ES-I3 (cell line): ENCODE measurements at regions not wholly inside any gene's neighbourhood (a gene's known extent, or its start where the extent isn't known, plus 50 kb on each side); places are given as distances from the start of the nearest gene placed in this dataset.

ENCODE experiments used
- H3K36me3 ChIP-seq: 2 replicates; pipeline ENCODE4 v1.6.1; 2013; ENCODE audit warnings: mild to moderate bottlenecking, low read length, control low read depth, moderate library complexity; ENCODE audit not compliant: insufficient read depth
- H3K4me1 ChIP-seq: 2 replicates; pipeline ENCODE4 v1.6.1; 2013; ENCODE audit warnings: mild to moderate bottlenecking, control low read depth, low read length; ENCODE audit not compliant: insufficient read depth
- H3K9ac ChIP-seq: 2 replicates; pipeline ENCODE4 v1.6.1; 2013; ENCODE audit warnings: low read depth, mild to moderate bottlenecking, low read length, moderate library complexity
- H3K9me3 ChIP-seq: 2 replicates; pipeline ENCODE4 v1.6.1; 2013; ENCODE audit warnings: mild to moderate bottlenecking, low read length, moderate library complexity; ENCODE audit not compliant: control insufficient read depth, insufficient read depth

DNA sequence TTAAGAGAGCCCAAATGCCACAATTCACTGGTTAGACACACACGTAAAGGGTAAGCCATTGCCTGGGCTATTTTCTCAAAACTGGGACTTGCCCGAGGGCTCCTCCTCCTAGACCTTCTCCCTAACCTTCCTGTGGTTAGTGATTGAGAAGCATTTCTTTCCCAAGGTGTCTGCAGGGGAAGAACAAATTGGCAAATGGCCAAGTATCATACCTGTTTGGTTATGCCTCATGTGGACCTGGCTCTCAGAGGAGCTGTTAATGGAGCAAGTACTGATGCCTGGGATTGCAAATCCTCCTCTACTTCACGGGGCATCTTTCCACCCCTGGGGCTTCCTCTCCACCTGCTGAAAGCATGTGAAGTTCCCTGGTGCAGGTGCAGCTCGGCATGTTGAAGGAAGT lies 187.5 kb upstream of the CYRIA start:
- no peak overlapping the region for H3K9ac ChIP-seq
- no peaks in the 10 kb centered on the region for H3K36me3 ChIP-seq
- no peaks in the 10 kb centered on the region for H3K4me1 ChIP-seq
- H3K9me3 ChIP-seq: no peaks in the 10 kb centered on the region

DNA sequence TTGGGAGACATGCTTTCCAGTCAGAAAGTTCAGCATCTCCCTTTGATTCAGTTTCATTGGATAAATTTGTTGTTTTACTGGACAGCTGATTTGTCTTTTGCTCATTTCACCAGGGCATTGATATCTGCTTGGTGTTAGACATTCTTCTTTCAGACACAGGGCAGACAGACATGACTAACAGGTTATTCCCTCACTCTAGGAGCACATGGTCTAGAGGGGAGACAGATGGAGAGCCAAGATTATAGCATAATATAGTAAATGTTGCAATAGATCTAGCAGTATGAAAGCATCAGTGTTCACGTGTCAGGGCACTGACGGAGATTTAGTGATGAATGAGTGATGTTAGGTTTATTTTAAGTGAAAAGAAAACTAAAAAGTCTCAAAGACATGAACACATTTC lies 187.0 kb upstream of the CYRIA start:
- H3K9ac ChIP-seq: no peak overlapping the region
- no peaks in the 10 kb centered on the region for H3K9me3 ChIP-seq
- H3K36me3 ChIP-seq: no peaks in the 10 kb centered on the region
- no peaks in the 10 kb centered on the region for H3K4me1 ChIP-seq

DNA sequence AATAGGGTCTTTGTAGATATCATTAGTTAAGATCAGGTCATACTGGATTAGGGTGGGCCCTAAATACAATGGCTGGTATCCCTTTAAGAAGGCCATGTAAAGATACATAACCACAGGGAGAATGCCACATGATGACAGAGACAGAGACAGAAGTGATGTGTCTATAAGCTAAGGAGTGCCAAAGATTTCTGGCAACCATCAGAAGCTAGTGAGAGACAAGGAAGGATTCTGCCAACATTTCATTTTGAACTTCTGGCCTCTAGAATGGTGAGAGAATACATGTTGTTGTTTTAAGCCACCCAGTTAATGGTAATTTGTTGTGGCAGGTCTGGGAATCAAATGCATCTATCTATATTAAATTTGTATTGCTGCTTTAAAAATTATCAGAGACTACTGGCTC lies 185.5 kb upstream of the CYRIA start:
- Histone ChIP-seq H3K9me3 (no peaks in the 10 kb centered on the region), H3K36me3 (no peaks in the 10 kb centered on the region), H3K4me1 (no peaks in the 10 kb centered on the region), H3K9ac (no peak overlapping the region)

DNA sequence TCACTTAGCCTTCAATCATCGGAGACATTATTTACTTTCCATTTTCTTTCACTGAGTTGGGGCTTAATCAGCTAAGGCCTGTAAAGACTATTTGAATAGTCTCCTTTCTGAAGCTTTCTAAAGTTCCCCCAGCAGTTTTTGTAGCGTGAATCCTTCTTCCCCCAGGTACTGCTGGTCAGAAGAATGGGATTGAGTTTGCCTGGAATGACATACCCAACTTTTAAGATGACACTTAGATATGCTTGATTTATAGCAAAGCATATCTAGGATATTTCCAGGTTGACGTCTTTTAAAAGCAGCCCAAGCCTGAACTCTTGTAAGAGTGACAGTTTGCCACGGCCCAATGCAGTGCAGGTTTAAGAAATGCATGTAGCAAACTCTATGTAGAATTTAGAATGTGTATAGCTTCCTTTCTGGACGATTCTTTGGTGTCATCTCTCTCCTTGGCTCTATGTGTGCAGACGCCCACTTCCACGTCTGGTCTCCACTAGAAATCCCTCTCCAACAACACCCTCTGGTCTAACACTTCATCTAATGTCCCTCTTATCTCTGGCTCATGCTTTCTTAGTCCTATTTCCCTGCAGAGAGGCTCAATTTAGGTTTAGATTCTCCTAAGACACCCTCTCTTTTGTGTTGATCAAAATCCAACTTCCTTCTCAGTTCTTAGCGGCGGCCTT lies 175.0 kb upstream of the CYRIA start:
- Histone ChIP-seq H3K9me3 (no peaks in the 10 kb centered on the region), H3K36me3 (no peaks in the 10 kb centered on the region), H3K9ac (no peak overlapping the region), H3K4me1 (no peaks in the 10 kb centered on the region)

GRCh38 chr2:16832910-16833309 lies 167.3 kb upstream of the CYRIA start:
- Histone ChIP-seq H3K4me1 (no peaks in the 10 kb centered on the region), H3K9me3 (no peaks in the 10 kb centered on the region), H3K9ac (no peak overlapping the region), H3K36me3 (no peaks in the 10 kb centered on the region)

DNA sequence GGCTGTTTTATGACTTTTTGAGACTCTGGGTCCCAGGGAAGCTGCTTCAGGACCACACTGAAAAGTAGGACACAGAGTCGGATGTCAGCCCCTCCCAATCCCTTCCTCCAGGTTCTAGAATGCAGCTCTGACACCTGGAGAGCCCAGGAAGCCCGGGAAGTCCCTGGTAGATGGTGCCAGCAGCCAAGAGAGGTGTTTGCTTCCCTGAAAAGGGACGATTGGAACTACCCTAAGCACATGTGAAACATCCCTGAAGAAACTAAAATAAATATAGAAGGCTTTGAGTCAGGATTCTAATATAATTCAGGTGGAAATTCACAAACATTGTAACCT lies 163.2 kb upstream of the CYRIA start:
- no peaks in the 10 kb centered on the region for H3K4me1 ChIP-seq
- H3K9me3 ChIP-seq: no peaks in the 10 kb centered on the region
- H3K36me3 ChIP-seq: no peaks in the 10 kb centered on the region
- H3K9ac ChIP-seq: no peak overlapping the region

GRCh38 chr2:16828044-16828827 lies 162.6 kb upstream of the CYRIA start:
- no peaks in the 10 kb centered on the region for H3K4me1 ChIP-seq
- H3K36me3 ChIP-seq: no peaks in the 10 kb centered on the region
- H3K9me3 ChIP-seq: no peaks in the 10 kb centered on the region
- H3K9ac ChIP-seq: no peak overlapping the region

- Histone ChIP-seq H3K4me1 (no peaks in the 10 kb centered on the region), H3K9me3 (no peaks in the 10 kb centered on the region), H3K36me3 (no peaks in the 10 kb centered on the region), H3K9ac (no peak overlapping the region)
These were observed 158.8 kb upstream of the CYRIA start for GRCh38 chr2:16824472-16824871.

GRCh38 chr2:16821692-16822091 lies 156.1 kb upstream of the CYRIA start:
- H3K9me3 ChIP-seq: no peaks in the 10 kb centered on the region
- H3K4me1 ChIP-seq: no peaks in the 10 kb centered on the region
- H3K36me3 ChIP-seq: no peaks in the 10 kb centered on the region
- no peak overlapping the region for H3K9ac ChIP-seq

DNA sequence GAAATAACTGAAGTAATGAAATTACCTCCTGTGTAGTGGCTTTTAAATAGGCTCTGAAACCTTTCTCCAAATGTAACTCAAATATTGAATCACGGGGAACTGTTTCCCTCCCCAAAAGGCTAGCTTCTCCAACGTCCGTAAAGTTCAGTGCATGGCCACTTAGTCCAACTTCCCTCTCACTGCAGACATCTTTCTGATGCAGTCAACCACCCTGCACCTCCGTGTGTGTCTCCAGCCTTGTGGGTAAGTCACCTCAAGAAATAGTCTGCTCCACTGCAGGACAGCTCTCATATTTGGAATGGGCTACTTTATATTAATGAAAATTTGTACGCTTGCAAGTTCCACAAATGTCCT lies 152.5 kb upstream of the CYRIA start:
- H3K36me3 ChIP-seq: no peaks in the 10 kb centered on the region
- no peaks in the 10 kb centered on the region for H3K4me1 ChIP-seq
- no peak overlapping the region for H3K9ac ChIP-seq
- no peaks in the 10 kb centered on the region; the same call in 1 of the 2 replicates for H3K9me3 ChIP-seq

DNA sequence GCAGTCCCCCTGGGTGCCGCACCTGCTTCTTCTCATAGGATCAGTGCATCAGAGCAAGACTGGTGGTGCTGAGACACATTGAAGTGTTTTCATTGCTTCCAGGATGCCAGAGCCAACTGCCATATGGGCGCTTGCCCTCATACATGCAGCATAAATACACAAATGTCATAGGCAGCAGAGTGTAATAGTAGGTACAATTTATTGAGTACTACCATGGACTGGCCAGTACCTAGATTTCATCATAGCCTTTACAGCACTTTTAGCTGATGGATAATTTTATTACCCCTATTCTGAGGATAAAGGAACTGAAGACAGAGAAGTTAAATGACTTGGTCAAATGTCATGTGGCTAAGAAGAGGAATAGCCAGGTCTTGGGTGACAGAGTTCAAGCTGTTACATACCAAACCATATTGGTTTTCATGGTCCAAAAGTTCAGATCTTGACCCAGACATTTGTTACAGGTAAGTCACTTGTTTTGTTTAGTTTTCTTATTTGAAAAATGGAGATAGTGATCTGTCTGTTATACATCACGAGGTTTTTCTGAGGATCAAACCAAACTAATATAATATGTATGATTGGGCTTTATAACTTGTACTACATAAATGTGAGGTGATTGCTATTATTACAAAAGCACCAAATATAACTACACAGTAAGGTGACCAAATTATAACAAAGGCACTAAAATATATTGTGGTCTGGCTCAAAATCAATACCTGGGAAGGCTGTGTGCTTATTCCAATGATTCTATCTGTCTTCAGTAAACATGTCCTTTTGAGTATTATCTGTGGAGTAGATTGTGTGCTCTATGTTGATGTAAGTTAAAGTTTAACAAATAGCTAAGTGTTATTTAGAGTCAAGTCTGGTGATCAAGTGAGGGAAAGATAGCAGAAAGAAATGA lies 151.9 kb upstream of the CYRIA start:
- Histone ChIP-seq H3K36me3 (no peaks in the 10 kb centered on the region), H3K4me1 (no peaks in the 10 kb centered on the region), H3K9me3 (no peaks in the 10 kb centered on the region; the same call in 1 of the 2 replicates), H3K9ac (no peak overlapping the region)

GRCh38 chr2:16816522-16816921 lies 150.9 kb upstream of the CYRIA start:
- Histone ChIP-seq H3K36me3 (no peaks in the 10 kb centered on the region), H3K4me1 (no peaks in the 10 kb centered on the region), H3K9ac (no peak overlapping the region), H3K9me3 (no peaks in the 10 kb centered on the region; the same call in 1 of the 2 replicates)

- Histone ChIP-seq H3K9ac (no peak overlapping the region), H3K36me3 (no peaks in the 10 kb centered on the region), H3K4me1 (no peaks in the 10 kb centered on the region), H3K9me3 (no peaks in the 10 kb centered on the region; the same call in 1 of the 2 replicates)
These were observed 150.4 kb upstream of the CYRIA start for GRCh38 chr2:16816016-16816415.

- no peaks in the 10 kb centered on the region for H3K4me1 ChIP-seq
- H3K9ac ChIP-seq: no peak overlapping the region
- H3K9me3 ChIP-seq: no peaks in the 10 kb centered on the region; the same call in 1 of the 2 replicates
- no peaks in the 10 kb centered on the region for H3K36me3 ChIP-seq
These were observed 148.0 kb upstream of the CYRIA start for GRCh38 chr2:16813593-16813992.
